ENCODE measurements at regions not wholly inside any gene's neighbourhood (a gene's known extent, or its start where the extent isn't known, plus 50 kb on each side); places are given as distances from the start of the nearest gene placed in this dataset.

GRCh38 chr5:148765061-148765460 is 61.4 kb upstream of the ADRB2 start:
- no peak overlapping the region for H2BK15ac ChIP-seq (ENCODE audit: low read depth, low read length)
- no peak overlapping the region for H3K14ac ChIP-seq (replicated peaks; ENCODE audit: low read depth, low read length)
- H3K18ac ChIP-seq (ENCODE audit: low read depth, low read length): no peak overlapping the region
- TF ChIP-seq MAZ (IDR thresholded peaks at IDR 0.05; ENCODE audit: borderline replicate concordance, low read depth, low read length): no peak
- no peak for TF ChIP-seq CHD1 (IDR thresholded peaks at IDR 0.05; ENCODE audit: low read depth, low read length)
- no peak for TF ChIP-seq BHLHE40 (IDR thresholded peaks at IDR 0.05; ENCODE audit: low read depth, low read length)
- no peak for TF ChIP-seq MXI1 (IDR thresholded peaks at IDR 0.05; ENCODE audit: borderline replicate concordance, low read depth, low read length)
- TF ChIP-seq SMC3 (IDR thresholded peaks at IDR 0.05; ENCODE audit: low read depth, low read length): no peak
- TF ChIP-seq CEBPB (IDR thresholded peaks at IDR 0.05; ENCODE audit: low read depth, low read length): no peak
- no peak for TF ChIP-seq MAFK (IDR thresholded peaks at IDR 0.05; ENCODE audit: low read depth, low read length)
- no peak for TF ChIP-seq FOS (IDR thresholded peaks at IDR 0.05; ENCODE audit: low read depth, low read length)
- TF ChIP-seq ELK1 (IDR thresholded peaks at IDR 0.05; ENCODE audit: borderline replicate concordance, low read depth, low read length): no peak
- TF ChIP-seq POLR2A (IDR thresholded peaks at IDR 0.05; ENCODE audit: low read depth, low read length): no peak
- no peak for TF ChIP-seq RAD21 (IDR thresholded peaks at IDR 0.05; ENCODE audit: low read length)
- TF ChIP-seq RFX5 (IDR thresholded peaks at IDR 0.05; ENCODE audit: low read depth, low read length): no peak
- no peak for TF ChIP-seq USF2 (IDR thresholded peaks at IDR 0.05; ENCODE audit: low read depth, low read length)
- no peak for TF ChIP-seq NFE2L2 (IDR thresholded peaks at IDR 0.05; ENCODE audit: low read depth, low read length)
- TF ChIP-seq CTCF (conservative IDR thresholded peaks at IDR 0.05; ENCODE audit: low read depth, low read length): no peak
- no peak for TF ChIP-seq RCOR1 (IDR thresholded peaks at IDR 0.05; ENCODE audit: insufficient replicate concordance, low read length)
- no peaks in the 10 kb centered on the region for H3K9me1 ChIP-seq (ENCODE audit: insufficient read depth, low read length)
- no peak overlapping the region for H2BK120ac ChIP-seq (ENCODE audit: low read depth, low read length)
- H3K4ac ChIP-seq (ENCODE audit: low read depth, low read length): no peak overlapping the region
- no peak overlapping the region for H4K8ac ChIP-seq (ENCODE audit: low read depth in 2 of 2, low read length in 2 of 2)
- DNase-seq: no peak
- CTCF ChIA-PET: no interaction called here
- H2BK20ac ChIP-seq (ENCODE audit: low read depth, low read length): no peak overlapping the region
- no peaks in the 10 kb centered on the region for H3K4me1 ChIP-seq (ENCODE audit: control insufficient read depth, insufficient read depth, low read length)
- H4K91ac ChIP-seq (ENCODE audit: insufficient read depth, low read depth, low read length): no peak overlapping the region
- no peaks in the 10 kb centered on the region for H3K27me3 ChIP-seq (ENCODE audit: control insufficient read depth, insufficient read depth, low read length)
- dilution Hi-C loops (cut with HindIII; ENCODE audit: low sequenced_read_pairs, unreplicated experiment): no loop called here
- no peak overlapping the region for H2AK5ac ChIP-seq (ENCODE audit: low read depth, low read length)
- no CpG with 5 or more reads among the region's 1 CpG for WGBS, 2 experiments (ENCODE audit: extremely low coverage in 2 of 2, insufficient read length in 1 of 2)
- H2AK9ac ChIP-seq (replicated peaks; ENCODE audit: low read depth, low read length, poor library complexity): no peak overlapping the region
- H3K23ac ChIP-seq (ENCODE audit: low read depth, low read length): no peak overlapping the region
- BruUV-seq (replicated peaks): no TSS peak
- no peaks in the 10 kb centered on the region for H4K20me1 ChIP-seq (ENCODE audit: insufficient read depth, low read length)
- H4K5ac ChIP-seq (ENCODE audit: low read depth, low read length): no peak overlapping the region
- no peak overlapping the region for H3K27ac ChIP-seq (ENCODE audit: insufficient read depth, low read length)
- no peak overlapping the region for H3K4me2 ChIP-seq (ENCODE audit: low read depth, low read length)
- intact Hi-C loops (cut with micrococcal nuclease): no loop called here
- in situ Hi-C loops (cut with MboI; ENCODE audit: low sequenced_read_pairs): no loop called here
- no peak for ATAC-seq (ENCODE audit: low read depth)
- H3K79me1 ChIP-seq (ENCODE audit: low read depth in 1 of 2, low read length in 2 of 2): no peaks in the 10 kb centered on the region
- no peaks in the 10 kb centered on the region for H3K36me3 ChIP-seq (ENCODE audit: control insufficient read depth, insufficient read depth, low read length)
- H3K9me3 ChIP-seq (ENCODE audit: control insufficient read depth, insufficient read depth, low read length): no peaks in the 10 kb centered on the region
- H2BK5ac ChIP-seq (ENCODE audit: low read depth, low read length, poor library complexity, severe bottlenecking): no peak overlapping the region
- H2AFZ ChIP-seq (replicated peaks; ENCODE audit: low read length, poor library complexity): no peak overlapping the region
- POLR2A ChIA-PET (ENCODE audit: unreplicated experiment): no interaction called here
- no peak overlapping the region for H3K4me3 ChIP-seq (ENCODE audit: insufficient read depth, low read depth, low read length)
- no peak overlapping the region for H3K56ac ChIP-seq (ENCODE audit: extremely low read depth, insufficient read depth, low read length)
- no peak overlapping the region for H3K9ac ChIP-seq (ENCODE audit: low read depth, low read length)
